Islet of Langerhans (tissue), 1 donor: ENCODE measurements at regions not wholly inside any gene's neighbourhood (a gene's known extent, or its start where the extent isn't known, plus 50 kb on each side); places are given as distances from the start of the nearest gene placed in this dataset.
"Not testable (repeated sequence)": the region's sequence is repeated elsewhere in the genome, so short reads cannot be mapped to it uniquely, and the experiment has no call there.

Experiments used
- FAIRE-seq: peaks from one replicate; lab custom pipeline; 2011; peaks lifted over from hg19 to GRCh38; lab: Jason Lieb, UNC

DNA sequence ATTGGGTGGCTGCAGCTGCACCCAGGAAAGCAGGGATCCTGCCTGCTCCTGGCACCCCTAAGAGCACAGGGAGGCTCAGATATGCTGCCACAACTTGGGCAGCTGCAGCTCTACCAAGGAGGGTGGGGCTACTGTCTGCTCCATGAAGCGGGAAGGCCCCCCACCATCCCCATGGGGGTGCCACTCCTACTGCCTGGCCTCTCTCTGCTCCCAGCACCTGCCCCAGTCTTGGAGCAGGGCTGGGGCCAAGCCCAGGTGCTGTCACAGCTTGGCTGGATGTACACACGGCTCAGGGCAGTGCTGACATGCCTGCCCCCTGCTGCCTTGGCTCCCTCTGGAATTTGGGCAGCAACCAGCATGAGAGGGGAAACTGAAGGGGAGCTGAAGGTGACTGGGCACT, 214.7 kb upstream of the PLPPR1 start:
- FAIRE-seq, result no peak

DNA sequence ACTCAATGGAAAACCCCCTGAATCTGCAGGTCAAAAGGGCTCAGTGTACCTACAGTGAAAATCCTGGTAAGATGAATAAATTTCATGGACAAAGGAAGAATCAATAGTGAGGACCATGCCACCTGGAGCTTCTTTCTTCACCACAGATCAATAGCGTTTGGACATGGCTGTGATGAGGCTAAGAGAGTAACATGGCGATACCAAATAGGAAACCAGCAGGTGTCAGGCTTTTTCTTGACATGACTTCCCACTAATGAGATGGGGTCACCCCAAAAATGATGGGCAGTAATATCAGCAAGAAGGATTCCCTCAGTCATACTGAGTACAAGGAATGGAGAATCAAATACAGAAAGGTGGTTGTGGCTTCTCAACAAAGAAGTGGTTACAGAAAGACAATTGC, 208.5 kb upstream of the PLPPR1 start:
- no peak for FAIRE-seq

DNA sequence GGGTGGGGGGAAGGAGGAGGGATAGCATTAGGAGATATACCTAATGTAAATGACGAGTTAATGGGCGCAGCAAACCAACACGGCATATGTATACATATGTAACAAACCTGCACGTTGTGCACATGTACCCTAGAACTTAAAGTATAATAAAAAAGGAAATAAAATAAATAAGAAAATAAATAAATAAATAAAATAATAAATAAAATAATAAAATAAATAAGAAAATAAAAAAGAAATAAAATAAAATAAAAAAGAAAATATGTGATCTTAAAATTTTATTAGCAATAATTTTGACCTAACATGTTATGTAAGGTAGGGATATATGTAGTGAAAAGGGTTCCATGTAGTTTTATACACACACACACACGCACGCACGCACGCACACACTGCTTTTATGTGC, 195.5 kb upstream of the PLPPR1 start:
- FAIRE-seq, result not testable (repeated sequence)

DNA sequence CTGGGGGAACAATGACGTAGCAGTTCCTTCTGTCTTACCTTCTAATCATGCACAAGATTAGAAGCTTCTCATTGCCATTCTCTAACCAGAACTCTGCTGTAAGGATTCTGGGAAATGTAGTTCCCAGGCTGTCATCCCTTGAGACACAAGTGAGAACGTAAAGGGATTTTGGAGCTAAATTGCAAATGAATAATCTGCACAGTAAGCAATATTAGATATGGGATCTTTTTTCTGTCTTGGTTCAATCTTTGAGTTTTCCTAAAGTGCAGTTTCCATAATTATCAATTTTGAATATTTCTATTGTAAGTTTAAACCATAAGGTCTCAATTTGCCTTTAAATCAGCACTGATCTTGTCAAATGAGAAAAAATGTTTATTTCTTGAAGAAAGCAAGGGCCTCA, 189.7 kb upstream of the PLPPR1 start:
- no peak for FAIRE-seq

DNA sequence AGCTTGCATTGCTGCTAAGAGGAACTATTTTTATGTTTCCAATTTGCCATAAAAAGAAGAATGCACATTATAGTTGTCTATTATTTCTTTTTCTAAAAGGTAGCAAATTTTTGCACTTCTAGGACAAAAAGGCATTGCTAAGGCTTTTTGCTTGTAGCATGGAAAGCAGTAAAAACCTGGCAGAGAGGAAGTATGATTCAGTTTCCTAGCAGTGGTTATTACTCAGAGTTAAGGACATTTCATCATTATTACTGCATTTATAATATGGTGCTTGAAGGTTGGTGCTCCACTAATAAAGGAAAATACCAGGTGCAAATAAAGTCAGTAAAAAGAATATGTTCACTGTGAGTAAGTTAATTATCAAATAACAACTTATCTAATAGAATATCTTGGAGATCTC, 179.8 kb upstream of the PLPPR1 start:
- peak; percentile 92 for FAIRE-seq

DNA sequence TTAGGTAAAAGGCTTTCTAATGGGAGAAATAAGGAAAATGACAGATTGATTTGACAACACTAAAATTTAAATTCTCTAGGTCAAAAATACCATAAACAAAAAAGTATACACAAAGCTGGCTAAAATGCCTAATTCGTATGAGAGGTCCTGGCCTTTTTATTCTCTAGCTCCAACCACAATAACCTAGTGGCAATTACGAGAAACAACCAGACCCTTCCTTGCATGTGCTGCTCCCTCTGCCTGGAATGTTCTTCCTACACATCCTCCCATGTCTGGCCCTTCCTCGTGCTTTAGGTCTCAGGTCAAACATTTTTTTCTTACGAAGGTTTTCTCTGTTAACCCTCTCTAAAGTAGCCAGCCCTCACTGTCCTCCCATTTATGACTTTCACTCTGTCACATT, 176.4 kb upstream of the PLPPR1 start:
- no peak for FAIRE-seq

DNA sequence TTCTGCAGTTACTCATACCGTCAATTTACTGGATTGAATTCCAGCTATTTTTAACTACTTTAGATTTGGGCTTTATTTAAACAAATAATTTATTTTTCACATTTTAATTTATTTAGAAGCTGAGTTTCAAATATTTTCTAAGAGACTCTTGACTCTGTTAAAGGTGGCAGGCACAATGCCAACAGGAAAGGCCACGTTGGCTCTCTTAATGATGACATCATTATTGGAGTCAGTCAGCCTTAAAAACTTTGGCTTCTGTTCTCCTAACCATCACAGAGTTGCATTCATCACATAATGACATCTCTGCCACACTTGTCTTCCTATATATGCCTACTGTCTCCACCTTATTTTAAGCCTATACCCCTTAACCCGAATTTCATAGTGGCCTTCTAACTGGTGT, 172.3 kb upstream of the PLPPR1 start:
- FAIRE-seq, result no peak

DNA sequence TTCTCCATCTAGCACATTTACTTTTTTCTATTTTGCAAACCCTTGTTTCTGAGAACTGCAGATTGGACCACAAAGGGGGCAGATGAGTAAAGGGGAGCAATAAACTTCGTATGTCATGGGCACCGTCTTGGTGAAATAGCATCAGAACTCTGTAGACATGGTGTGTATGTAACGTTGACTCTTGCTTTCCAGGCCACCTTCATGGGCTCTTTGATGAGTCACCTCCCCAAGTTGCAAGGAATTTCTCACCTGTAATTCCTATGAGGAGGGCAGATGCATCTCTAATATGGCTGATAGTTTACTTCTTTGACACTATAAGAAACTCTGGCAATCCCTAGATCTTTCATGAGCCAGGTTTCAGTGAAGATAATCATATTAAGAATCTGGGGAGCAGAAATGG, 163.4 kb upstream of the PLPPR1 start:
- no peak for FAIRE-seq

DNA sequence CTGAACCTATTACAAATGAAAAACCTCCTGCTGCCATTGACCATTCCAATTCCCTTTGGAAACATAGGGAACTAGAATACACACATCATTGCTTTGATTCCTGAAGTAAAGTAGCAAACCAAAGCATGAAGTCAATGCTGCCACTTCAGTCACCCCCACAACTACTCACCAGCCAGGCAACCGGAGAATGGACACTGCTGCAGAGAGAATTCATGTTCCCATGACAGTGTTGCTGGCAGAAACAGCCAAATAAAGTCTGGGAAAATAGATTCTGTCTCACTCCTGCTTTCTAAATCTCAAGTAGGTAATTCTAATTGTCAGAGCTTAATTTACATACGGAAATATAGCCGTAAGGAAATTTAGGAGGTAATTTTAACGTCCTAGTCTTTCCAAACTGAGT, 162.9 kb upstream of the PLPPR1 start:
- FAIRE-seq, result no peak

DNA sequence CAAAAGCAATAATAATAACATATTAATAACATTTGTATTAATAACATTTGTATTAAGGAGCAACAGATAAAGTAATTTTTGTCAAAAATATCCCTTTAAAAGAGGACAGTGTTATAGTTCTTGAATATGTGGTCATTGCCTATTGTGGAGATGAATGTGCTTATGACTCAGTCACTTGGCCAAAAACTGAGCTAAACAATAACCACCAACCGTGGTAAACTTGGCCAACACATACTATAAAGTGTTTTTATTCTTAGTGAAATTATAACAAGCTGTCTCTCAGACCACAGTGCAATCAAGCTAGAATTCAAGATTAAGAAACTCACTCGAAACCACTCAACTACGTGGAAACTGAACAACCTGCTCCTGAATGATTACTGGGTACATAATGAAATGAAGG, 159.2 kb upstream of the PLPPR1 start:
- FAIRE-seq, result no peak

DNA sequence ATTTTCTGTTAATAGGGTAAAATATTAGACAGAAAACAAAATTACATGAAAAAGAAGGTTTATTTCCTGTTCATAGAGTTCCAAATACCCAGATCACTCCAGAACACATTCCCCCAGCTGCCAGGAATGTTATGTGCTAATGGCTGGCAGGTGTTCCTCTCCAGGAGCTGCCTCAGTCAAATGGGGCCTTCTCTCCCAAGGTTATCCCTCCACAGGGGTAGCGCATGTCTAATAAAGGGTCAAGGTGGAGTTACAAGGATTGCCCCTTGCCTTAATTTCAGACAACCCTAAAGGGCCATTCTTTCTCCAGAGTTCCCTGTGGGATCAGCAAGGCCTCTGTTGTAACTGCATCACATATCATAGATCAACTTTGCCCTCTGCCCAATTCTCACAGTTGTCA, 148.6 kb upstream of the PLPPR1 start:
- no peak for FAIRE-seq

DNA sequence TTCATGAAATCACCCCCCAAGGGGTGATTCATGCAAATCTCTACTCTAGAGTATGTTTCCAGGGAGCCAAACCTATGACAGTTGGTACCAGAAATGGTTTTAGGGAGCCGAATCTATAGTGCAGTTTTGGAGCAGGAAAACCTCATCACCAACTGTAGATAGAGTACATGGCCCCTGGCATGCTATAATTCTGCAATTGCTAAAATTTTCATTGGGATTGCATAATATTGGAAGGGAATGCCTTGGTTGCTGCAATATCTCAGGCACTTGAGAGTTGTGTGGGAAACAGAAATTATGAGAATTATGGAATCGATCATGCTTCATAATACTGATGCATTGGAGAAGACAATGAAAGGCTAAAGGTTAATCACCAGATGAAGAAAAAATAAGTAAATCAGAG, 148.2 kb upstream of the PLPPR1 start:
- FAIRE-seq, result no peak

DNA sequence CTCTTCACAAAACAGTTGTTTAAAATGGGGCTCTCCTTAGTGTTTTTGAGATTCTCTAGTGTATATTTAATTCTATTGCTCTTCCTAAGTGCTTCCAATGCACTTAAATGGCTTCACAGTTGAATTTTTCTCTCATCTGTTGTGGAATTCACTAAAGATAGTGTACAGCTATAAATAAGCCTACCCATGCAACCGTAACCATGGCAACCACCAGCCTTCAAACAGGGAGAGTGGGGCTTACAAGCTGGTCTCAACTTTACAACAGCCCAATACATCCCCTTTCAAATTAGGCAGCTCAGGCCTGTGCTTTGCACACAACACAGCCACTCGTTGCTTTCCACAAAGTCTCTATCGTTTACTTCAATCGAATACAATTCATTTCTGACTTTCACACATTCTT, 144.0 kb upstream of the PLPPR1 start:
- no peak for FAIRE-seq

DNA sequence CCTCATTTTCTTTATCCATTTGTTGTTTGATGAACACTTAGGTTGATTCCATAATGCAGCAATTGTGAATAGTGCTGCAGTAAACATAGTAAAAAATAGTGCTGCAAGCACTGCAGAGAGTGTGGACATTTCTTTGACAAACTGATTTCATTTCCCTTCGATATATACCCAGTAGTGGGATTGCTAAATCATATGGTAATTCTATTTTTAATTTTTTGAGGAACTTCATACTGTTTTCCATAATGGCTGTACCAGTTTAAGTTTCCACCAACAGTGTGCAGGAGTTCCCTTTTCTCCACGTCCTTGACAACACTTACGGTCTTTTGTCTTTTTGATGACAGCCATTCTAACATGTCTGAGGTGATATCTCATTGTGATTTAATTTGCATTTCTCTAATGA, 138.2 kb upstream of the PLPPR1 start:
- FAIRE-seq, result no peak

DNA sequence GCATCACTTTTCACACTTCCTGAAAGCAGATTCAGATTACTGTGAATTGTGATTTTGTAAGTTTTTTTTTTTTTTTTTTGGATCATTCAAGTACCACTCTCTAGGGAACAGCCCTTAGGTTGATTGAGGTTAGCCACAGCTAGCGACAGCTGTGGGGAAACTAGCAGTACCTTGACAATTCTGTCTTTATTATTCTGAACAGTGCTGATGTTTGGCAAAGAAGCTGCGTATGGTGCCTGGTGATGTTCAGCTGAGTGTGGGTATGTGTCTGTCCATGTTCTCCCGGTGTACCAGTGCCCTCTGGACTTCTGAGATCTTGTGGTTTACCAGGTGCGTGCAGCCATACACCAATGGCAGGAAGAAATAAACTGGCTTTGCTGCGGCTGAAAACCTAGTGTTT, 117.3 kb upstream of the PLPPR1 start:
- no peak for FAIRE-seq

DNA sequence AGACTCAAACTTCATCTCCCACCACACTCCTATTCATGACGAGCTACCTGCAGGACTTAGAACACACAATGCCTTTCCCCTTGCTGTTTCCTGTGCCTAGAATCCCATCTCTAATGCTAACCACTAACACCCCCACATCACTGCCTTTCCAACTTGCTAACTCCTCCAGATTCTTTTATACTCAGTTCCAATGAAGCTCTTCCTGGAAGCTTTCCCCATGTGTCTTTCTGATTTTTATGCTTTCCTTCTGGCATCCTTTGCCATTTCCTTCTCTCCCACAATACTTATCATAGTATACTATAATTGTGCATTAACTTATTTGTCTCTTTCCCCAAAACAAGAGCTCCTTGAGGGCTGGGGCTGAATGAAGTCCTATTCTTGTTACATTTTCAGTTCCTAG, 115.3 kb upstream of the PLPPR1 start:
- FAIRE-seq, result no peak

DNA sequence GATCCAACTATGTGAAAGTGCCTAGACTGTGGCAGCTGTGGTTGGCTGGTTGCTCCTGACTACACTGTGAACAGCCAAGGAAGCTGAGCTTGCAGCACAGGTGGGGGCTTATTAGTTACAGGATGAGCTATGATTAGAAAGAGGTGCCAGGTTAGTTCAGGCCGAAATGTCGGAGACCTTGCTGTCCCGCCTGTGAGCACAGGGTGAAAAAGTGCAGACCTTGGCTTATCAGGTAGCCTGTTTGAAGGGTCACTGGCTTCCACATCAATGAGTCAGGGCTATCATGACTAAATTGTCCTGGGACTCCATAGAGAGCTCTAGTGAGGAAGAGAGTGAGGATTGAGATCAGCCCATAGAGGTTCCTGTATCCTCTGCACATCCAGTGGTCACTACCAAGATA, 114.3 kb upstream of the PLPPR1 start:
- FAIRE-seq, result no peak

DNA sequence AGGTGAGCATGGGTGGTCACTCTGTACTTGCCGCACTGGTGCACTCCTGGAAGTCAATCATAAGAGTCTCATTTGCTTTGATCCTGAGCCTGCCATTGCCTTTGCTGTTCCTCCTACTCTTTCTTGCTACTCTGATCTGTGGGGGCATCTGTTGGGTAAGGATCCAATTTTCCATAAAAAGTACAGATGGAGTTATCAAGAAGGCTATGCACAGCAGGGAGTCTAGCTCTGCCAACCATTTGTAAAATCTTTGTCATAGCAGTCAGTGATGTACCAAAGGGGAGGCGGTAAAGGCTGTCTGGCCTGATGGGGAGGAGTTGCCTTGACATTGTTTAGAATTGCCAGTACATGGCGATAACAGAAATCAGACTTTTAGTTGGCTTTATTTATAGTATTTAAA, 109.0 kb upstream of the PLPPR1 start:
- no peak for FAIRE-seq

DNA sequence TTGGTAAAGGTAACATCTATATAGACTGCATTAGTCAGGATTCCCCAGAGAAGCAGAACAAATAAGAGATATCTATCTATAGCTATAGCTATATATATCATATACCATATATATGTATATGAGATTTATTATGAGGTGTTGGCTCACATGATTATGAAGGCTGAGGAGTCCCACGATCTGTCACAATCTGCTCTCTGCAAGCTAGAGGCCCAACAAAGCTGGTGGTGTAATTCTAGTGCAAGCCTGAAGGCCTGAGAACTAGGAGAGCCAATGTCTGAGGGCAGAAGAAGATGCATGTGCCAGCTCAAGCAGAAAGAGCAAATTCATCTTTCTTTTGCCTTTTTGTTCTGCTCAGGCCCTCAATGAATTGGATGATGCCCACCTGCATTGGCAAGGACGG, 102.2 kb upstream of the PLPPR1 start:
- FAIRE-seq, result no peak

DNA sequence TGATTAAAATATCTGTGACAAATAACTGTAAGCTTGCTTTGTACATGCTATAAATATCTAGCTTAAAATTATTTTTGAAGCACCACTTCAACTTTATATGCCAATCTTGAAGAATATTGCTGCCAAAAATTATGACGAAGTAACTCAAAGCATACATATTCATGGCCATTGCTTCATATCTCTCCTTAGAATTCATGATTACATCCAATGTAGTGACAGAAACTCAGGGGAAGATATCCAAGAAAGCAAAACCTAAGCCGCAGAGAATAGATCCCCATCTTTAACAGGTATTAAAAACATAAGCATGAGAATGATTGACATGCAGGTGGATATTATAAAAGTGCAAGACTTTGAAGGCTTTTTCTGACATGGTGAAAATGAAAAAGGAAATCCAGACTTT, 100.8 kb upstream of the PLPPR1 start:
- FAIRE-seq, result no peak

DNA sequence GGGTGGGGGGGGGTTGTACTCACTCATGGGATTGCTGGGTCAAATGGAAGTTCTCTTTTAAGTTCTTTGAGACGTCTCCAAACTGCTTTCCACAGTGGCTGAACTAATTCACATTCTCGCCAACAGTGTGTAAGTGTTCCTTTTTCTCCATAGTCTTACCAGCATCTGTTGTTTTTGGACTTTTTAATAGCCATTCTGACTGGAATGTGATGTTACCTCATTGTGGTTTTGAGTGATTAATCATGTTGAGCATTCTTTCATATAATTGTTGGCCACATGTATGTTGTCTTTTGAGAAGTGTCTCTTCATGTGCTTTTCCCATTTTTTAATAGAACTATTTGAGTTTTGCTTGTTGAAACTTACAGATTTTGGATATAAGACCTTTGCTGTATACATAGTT, 94.9 kb upstream of the PLPPR1 start:
- no peak for FAIRE-seq

DNA sequence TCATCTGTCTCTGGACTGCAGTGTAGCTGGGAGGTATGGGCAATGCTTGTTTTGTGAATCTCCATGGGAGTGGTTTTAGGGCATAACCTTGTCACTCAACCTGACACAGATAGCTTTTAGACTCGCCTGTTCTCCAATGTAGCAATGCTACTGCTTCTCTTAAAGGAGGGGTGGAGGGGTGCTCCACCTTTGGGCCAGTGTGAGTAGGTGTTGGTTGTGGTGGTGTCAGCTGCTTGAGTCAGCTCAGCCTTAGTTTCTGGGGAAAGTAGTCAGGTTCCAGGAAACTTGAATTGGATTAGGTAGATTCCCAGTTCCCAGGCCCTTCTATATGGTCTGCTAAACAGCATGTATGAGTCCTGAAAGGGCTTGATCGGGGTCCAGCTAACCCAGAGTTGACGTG, 91.1 kb upstream of the PLPPR1 start:
- FAIRE-seq, result no peak

DNA sequence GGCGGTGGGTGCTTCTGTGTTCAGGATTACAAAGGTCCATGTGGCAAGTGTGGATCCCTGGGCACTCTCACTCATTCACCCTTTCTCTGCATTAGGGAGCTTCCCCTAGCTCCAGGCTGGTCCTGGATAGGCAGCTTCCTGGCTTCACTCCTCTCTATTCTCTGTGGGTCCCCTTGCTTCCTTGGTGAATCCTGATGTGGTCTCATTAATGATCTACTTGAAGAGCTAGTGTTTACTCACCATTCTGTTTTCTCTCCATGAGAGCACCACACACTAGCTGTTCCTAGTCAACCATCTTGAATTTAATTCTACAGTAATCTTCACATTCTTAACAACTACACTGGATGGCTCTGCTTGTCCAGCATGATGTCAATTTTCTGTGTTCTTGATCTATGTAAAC, 90.0 kb upstream of the PLPPR1 start:
- no peak for FAIRE-seq

DNA sequence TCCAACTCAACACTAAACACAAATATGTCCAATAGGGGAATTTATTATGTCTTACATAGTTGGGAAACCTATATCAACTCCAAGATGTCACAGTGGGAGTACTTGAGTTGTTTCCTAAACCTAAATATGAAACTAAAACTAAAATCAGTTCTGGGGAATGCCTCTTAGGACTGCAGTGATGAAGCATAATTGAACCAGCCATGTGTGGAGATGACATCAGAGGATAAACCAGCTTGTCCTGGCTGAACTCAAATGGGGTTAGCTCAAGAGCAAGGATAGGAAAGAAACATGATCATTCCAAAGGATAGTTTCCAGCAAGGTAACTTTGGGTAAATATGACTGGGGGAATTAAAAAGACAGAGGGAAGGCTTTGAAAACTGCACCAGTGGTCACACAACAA, 88.9 kb upstream of the PLPPR1 start:
- no peak for FAIRE-seq

DNA sequence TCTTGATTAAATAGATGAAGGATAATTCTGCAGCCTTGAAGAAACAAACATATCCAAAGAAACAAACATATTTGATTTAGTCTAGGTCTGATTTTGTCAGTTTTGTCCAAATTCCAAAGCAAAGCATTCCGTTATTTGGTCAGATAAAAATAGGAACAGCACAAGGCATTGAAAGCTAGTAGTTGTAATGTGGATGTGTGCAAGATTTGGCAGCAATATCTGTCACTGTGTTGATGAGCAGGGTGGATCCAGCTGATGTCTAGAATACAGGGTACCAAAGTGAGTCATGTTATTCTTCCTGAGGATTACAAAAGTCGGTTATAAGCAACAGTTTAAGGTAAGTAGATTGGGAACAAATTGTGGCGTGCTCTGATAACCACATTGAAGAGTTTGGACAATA, 69.3 kb upstream of the PLPPR1 start:
- FAIRE-seq, result no peak
